SU-DHL-6 (cell line): ENCODE measurements at regions not wholly inside any gene's neighbourhood (a gene's known extent, or its start where the extent isn't known, plus 50 kb on each side); places are given as distances from the start of the nearest gene placed in this dataset.

Source experiments
- CTCF ChIP-seq: fragments of 200-600 bp; sonication (generic); IDR thresholded peaks from one replicate; pipeline ENCODE4 v1.5.1; 2017; ENCODE audit warnings: antibody characterized with exemption, mild to moderate bottlenecking, low read length, moderate library complexity; ENCODE audit not compliant: insufficient read depth, poor library complexity, severe bottlenecking
- EZH2phosphoT487 ChIP-seq: fragments of 200-600 bp; sonication (generic), shearing (Covaris generic); conservative IDR thresholded peaks from 2 replicates; pipeline ENCODE4 v1.6.1; 2018; ENCODE audit warnings: mild to moderate bottlenecking, antibody characterized with exemption, low read length, moderate library complexity, mixed read lengths

GRCh38 chr6:37559050-37559449 is 59.4 kb upstream of the CCDC167 start:
- TF ChIP-seq CTCF: no peak
- TF ChIP-seq EZH2phosphoT487: no peak
